DMS53 treated with DMSO at 0.1 percent for 48 hours (cell line): ENCODE measurements at regions not wholly inside any gene's neighbourhood (a gene's known extent, or its start where the extent isn't known, plus 50 kb on each side); places are given as distances from the start of the nearest gene placed in this dataset.
"Not testable (repeated sequence)": the region's sequence is repeated elsewhere in the genome, so short reads cannot be mapped to it uniquely, and the experiment has no call there.

ENCODE experiments used
- DNase-seq: peaks from one replicate; lab custom pipeline; 2025; ENCODE audit not compliant: unreplicated experiment; lab: John Stamatoyannopoulos, UW

GRCh38 chr5:118554241-118554640, 434.1 kb downstream of the DTWD2 start:
- DNase-seq: no peak

DNA sequence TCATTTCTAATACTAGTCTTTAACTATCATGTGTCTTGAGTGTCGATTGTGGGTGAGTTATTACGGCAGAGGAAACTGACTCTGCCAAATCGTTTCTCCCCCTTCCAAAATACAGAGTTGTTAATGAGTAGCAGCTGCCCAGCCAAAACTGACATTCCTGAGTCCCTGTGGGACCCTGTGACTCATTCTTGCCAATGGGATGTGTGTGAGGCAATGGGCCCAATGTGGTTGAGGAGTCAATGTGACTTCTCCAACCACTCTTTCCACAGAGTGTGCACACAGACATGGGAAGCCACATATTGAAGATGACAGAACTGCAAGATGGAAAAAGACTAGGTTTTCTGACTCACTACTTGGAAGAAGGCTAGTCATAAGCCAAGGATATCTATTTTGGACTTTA, 434.7 kb downstream of the DTWD2 start:
- DNase-seq: no peak

GRCh38 chr5:118552731-118553360, 435.5 kb downstream of the DTWD2 start:
- no peak for DNase-seq

DNA sequence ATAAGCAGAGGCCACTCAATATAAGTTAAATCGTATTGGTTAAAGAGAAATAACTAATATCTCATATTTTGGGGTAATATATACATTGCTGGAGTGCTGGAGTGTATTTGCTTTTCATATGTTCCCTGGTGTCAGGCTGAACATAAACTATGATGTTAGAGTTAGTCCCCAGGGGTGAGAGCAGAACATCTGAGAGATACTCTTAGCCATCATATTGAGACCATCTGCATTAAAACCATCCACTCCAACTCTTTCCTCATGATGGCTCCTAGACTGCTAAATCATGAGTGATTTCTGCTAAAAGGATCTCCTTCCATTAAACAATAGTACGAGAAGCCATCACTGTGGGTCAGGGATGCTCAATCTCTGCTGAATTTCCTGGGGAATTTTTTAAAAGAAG, 436.2 kb downstream of the DTWD2 start:
- no peak for DNase-seq

GRCh38 chr5:118551716-118552115, 436.6 kb downstream of the DTWD2 start:
- no peak for DNase-seq

GRCh38 chr5:118551031-118551430, 437.3 kb downstream of the DTWD2 start:
- no peak for DNase-seq

GRCh38 chr5:118548761-118549720, 439.3 kb downstream of the DTWD2 start:
- peak; percentile 22 for DNase-seq

DNA sequence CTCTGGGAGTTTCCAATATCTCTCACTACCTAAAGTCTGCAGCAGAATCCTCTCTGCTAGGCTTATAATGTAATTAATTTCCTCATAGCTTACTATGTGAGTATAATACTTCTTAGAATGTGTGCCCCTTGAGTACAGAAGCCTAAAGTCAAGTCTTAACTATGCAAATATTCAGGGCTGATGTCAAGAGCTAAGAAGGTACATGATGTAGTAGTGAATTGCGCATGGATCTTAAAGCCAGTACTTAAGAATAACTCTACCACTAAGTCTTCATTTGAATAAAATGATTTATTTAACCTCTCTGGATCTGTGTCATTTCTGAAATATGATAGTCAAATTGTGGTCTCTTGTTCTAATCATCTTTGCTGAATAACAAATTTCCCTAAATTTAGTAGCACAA, 442.9 kb downstream of the DTWD2 start:
- DNase-seq: no peak

- DNase-seq: no peak
Measured at GRCh38 chr5:118544887-118545449, 443.4 kb downstream of the DTWD2 start.

- no peak for DNase-seq
Measured at GRCh38 chr5:118533923-118534322, 454.4 kb downstream of the DTWD2 start.

DNA sequence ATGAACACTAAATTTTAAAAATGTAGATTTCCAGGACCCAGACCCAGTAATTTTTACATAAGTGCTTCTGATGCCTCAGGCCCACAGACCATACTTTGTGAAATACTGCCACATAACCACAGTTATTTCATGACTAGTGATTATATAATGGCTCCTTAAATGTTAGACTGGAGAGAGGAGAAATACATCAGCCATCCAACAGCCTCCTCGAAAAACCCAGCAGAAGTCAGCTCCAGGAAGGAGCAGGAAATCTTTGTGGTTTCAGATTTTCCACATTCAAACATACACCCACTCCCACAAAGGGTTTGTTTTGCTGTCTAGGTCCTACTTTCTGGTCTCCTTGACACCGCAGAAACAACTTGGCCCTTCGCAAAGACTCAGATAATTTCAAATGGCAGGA, 455.2 kb downstream of the DTWD2 start:
- no peak for DNase-seq

DNA sequence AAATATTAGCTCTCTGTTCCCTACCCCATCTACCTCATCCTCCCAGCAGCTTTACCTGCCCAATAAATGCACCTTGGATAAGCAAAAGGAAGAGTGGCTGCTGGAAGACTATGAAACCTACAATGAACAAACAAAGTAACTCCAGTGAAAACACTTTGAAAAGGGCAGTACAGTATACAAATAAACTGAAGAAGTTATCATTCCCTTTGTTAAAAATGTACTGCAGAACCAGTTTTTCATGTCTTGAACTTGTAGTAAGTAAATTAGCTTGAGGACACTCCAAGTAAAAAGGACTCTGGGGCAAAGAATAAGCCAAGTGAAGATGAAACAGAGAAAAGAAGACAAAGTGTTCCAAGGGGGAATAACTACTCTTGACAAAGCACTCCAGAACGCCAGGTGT, 457.1 kb downstream of the DTWD2 start:
- peak; percentile 32 for DNase-seq

DNA sequence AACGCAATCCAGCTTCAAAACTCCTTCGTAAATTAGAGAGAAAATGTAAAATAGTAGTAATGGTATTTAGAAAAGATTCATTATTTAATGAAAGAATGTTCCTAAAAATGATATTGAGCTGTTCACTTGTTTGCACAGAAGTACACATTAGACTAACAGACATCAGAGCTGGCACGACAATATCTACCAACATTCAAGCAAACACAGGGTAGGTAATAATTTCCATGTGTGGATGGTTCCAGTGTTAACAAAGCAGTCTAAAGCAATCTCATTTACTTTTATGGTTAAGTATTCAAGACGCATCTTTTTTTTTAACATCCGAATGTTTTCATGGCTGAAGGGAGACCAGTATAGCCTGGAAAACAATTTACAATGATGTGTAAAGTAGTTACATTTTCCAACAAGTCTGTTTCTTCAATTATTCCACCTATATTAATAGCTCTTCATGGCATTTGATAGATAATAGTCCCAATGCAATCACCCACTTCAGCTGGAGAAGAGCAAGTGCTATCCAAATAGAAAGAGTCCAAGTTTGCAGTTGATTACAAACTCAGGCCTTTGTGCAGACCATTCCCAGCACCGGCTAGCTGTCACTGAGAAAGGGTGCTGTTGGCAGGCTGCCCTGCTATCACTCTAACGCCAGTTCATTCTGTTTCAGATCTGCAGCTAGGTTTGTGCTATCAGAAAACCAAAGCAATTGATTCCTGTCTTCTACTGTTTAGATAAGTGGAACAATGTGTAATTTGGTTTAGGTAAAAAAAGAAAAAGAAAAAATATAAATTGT, 458.8 kb downstream of the DTWD2 start:
- no peak for DNase-seq

DNA sequence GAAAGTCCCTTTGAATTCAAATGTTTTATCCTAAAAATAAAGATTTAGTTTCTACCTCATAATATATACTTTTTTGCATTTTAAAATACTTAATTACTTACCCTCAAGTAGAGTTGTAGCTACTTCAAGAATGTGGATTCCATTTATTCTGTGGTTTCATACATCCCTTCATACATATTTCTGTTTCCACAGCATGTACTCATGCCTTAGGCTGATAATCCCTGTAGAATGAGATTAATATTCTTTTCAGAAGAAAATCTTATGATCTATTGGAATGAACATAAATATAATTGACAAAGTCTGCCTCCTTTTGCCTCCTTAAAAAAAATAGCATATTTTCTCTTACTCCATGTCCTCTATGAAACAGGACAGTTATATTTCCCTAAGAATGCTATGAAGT, 465.7 kb downstream of the DTWD2 start:
- DNase-seq: no peak

DNA sequence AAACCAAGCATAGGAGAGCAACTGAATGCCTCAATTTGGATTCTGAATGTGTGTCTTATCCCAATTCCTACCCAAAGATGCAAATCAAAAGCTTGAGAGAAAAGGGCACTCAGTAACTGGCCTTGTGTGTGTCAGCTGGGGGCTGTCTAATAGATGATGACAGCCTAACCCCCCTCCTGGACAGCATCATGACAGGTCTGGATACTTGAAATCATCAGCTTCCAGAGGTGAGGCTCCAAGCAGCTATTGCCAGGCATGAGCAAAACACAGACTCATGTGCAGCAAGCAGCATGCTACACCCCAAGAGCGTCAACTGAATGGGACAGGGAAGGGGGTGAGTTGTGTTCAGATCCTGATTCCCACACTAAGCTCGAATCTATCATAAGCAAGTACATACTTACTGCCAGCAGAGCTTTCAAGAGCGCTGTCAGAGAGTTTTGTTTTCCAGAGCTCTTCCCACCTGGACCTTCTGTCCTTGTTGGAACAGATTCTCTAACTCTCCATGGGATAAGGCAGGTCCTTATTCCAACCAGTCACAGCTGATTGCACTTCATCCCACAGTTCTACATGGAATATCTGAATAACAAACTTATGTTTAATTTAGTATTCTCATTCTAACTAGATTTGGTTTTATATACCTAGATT, 467.5 kb downstream of the DTWD2 start:
- DNase-seq: no peak

GRCh38 chr5:118519466-118519865, 468.9 kb downstream of the DTWD2 start:
- DNase-seq: no peak

DNA sequence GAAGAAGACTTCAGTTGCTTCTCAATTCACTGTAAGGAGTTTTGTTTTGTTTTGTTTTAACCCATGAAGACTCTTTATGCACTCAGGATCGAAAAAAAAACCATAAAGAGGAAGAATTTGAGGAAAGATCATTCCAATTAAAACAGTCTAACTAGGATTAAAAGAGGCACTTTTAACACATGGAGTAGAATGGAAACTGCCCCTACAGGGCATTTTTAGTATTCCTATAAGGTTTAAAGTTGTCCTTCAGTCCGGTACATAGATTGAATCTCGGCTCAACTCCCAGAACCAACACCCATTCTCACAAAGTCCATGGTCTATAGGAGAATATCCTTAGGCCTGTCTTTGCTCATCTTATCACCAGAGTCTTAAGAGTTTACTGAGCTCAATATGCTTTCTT, 469.6 kb downstream of the DTWD2 start:
- DNase-seq: no peak

DNA sequence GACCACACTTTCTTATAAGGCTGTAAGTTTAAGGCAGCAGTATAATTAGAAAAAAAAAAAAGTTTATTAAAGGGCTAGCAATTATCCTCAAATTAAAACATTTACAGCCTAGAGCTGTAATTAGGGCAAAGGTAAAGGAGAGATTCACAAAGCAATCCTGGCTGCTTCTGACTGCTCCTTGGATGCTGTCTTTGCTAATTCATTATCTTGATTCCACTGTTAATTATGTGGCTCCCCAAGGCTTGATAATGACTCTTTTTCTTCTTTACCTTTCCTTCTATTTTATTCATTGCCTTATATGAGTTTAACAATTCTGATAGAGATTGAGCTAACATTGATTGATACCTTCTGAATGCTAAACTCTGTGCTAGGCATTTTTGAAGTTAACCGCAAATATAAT, 476.5 kb downstream of the DTWD2 start:
- DNase-seq: no peak

DNA sequence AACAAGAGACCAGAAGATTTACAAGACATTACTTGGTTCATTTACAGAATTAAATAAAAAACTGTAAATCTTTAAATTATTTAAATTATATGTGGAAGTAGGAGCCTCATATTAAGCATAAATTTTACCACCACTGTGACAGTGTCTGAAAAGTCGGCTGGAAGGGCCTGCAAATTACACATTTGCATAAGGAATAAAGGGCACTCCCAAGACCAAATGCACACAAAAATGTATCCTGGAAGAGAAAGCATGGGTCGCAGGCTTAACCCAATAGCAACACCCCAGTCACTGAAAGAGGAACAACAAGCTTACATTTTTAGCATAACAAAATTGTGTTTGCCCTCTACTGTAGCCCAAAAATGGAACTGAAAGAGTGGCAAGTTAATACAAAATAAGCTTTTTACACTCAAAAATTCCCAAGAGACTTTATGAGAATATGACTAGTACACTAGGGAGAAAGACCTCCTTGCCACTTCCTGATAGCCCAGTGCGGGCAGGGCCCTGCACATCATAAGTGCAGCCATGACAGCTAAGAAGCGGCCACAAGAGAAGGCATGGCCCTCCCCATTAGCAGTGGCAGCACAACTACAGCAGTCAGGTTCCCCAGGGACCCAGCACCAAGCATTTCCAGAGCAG, 482.0 kb downstream of the DTWD2 start:
- no peak for DNase-seq

GRCh38 chr5:118502232-118502631, 486.1 kb downstream of the DTWD2 start:
- DNase-seq: not testable (repeated sequence)
